Right atrium auricular region (tissue), 2 donors: ENCODE measurements at regions not wholly inside any gene's neighbourhood (a gene's known extent, or its start where the extent isn't known, plus 50 kb on each side); places are given as distances from the start of the nearest gene placed in this dataset.

Experiments
- DNase-seq: peaks from one replicate; pipeline ENCODE4 v3.0.0-alpha.2; 2019; ENCODE audit warnings: low spot score
- H3K27ac ChIP-seq, 2 donors: fragments of 200-600 bp; sonication (generic); 1 replicate in 1 of 2; 2 replicates in 1 of 2; pipeline ENCODE4 v1.5.1; 2016 to 2019
- H3K27me3 ChIP-seq, 2 donors: fragments of 200-600 bp; sonication (generic); one replicate each; pipeline versions ENCODE4 v1.5.1 to v1.6.0; 2017 to 2019
- H3K36me3 ChIP-seq: fragments of 200-600 bp; sonication (generic); one replicate; pipeline ENCODE4 v1.5.1; 2016
- H3K4me1 ChIP-seq, 2 donors: fragments of 200-600 bp; sonication (generic); one replicate each; pipeline versions ENCODE4 v1.5.1 to v1.6.0; 2017 to 2019
- H3K4me3 ChIP-seq, 2 donors: fragments of 200-600 bp; sonication (generic); 1 replicate in 1 of 2; 2 replicates in 1 of 2; pipeline ENCODE4 v1.5.1; 2017 to 2019; ENCODE audit warnings: mild to moderate bottlenecking in 1 of 2, moderate library complexity in 1 of 2
- H3K9me3 ChIP-seq, 2 donors: fragments of 200-600 bp; sonication (generic); one replicate each; pipeline ENCODE4 v1.5.1; 2019
- CTCF ChIP-seq, 2 donors: fragments of 200-600 bp; sonication (generic); IDR thresholded peaks; one replicate each; pipeline ENCODE4 v1.5.1; 2019; ENCODE audit warnings: antibody characterized with exemption in 2 of 2

- DNase-seq: no peak
- no peak for TF ChIP-seq CTCF (IDR thresholded peaks at IDR 0.05)
Measured at GRCh38 chr4:146018247-146018646, 79.6 kb upstream of the ZNF827 start.

GRCh38 chr4:146004730-146005129 is 66.1 kb upstream of the ZNF827 start:
- Histone ChIP-seq H3K9me3 (peaks cover 3 to 12% of the 10 kb centered on the region in 2 donors), H3K36me3 (no peaks in the 10 kb centered on the region), H3K27me3 (no peaks in the 10 kb centered on the region), H3K4me3 (no peak overlapping the region), H3K27ac (no peak overlapping the region), H3K4me1 (no peaks in the 10 kb centered on the region)
- no peak for DNase-seq
- TF ChIP-seq CTCF (IDR thresholded peaks at IDR 0.05): no peak

More at GRCh38 chr4:146018247-146018646, 79.6 kb upstream of the ZNF827 start:
- Histone ChIP-seq H3K27ac (no peak overlapping the region), H3K9me3 (peaks cover 0 to 5% of the 10 kb centered on the region in 2 donors), H3K4me1 (no peaks in the 10 kb centered on the region), H3K27me3 (no peaks in the 10 kb centered on the region), H3K36me3 (no peaks in the 10 kb centered on the region), H3K4me3 (no peak overlapping the region)

GRCh38 chr4:145988628-145989027 is 50.0 kb upstream of the ZNF827 start:
- Histone ChIP-seq H3K27ac (no peak overlapping the region), H3K4me3 (no peak overlapping the region), H3K36me3 (no peaks in the 10 kb centered on the region), H3K9me3 (no peaks in the 10 kb centered on the region), H3K4me1 (no peaks in the 10 kb centered on the region), H3K27me3 (no peaks in the 10 kb centered on the region)
- no peak for DNase-seq
- TF ChIP-seq CTCF (IDR thresholded peaks at IDR 0.05): no peak
